CD4-positive, alpha-beta T cell (primary cell): ENCODE measurements at regions not wholly inside any gene's neighbourhood (a gene's known extent, or its start where the extent isn't known, plus 50 kb on each side); places are given as distances from the start of the nearest gene placed in this dataset.

ENCODE experiments used
- ATAC-seq: fragments of 200-7000 bp; cut with Tn5 transposase; one replicate; pipeline ENCODE4 v1.10.0; 2022; ENCODE audit warnings: mild to moderate bottlenecking; ENCODE audit not compliant: poor library complexity
- CTCF ChIA-PET: fragments of 350-600 bp; sonication (Branson Sonifier 250); formaldehyde crosslinking; loops from one replicate; lab custom pipeline; 2021; ENCODE audit warnings: antibody characterized with exemption, inconsistent platforms; lab: Charles Lee
- POLR2A ChIA-PET: fragments of 350-600 bp; sonication (Branson Sonifier 250); formaldehyde crosslinking; loops from one replicate; lab custom pipeline; 2021; ENCODE audit warnings: antibody characterized with exemption, inconsistent platforms; lab: Charles Lee
- DNase-seq, 14 experiments: peaks; one replicate each; pipeline ENCODE4 v3.0.0-alpha.2; 2013 to 2020; ENCODE audit warnings: mixed read lengths in 2 of 14
- H3K27ac ChIP-seq, 2 donors: one replicate each; pipeline versions ENCODE4 v1.5.1 to v1.7.0; 2013; ENCODE audit warnings: low read length in 2 of 2, low read depth in 1 of 2, mild to moderate bottlenecking in 1 of 2
- H3K27me3 ChIP-seq, 2 experiments: 1 replicate in 1 of 2; 2 replicates in 1 of 2; pipeline versions ENCODE4 v1.6.1 to v1.7.0; 2013; ENCODE audit warnings: low read length in 2 of 2, control low read depth in 1 of 2, mild to moderate bottlenecking in 1 of 2, moderate library complexity in 1 of 2; ENCODE audit not compliant: insufficient read depth in 2 of 2, control insufficient read depth in 1 of 2
- H3K36me3 ChIP-seq: one replicate; pipeline ENCODE4 v1.6.1; 2013; ENCODE audit warnings: low read length, control low read depth; ENCODE audit not compliant: insufficient read depth
- H3K4me1 ChIP-seq: one replicate; pipeline ENCODE4 v1.6.1; 2013; ENCODE audit warnings: low read length, control low read depth; ENCODE audit not compliant: insufficient read depth
- H3K4me3 ChIP-seq: one replicate; pipeline ENCODE4 v1.5.1; 2013; ENCODE audit warnings: mild to moderate bottlenecking, low read length, moderate library complexity
- H3K9me3 ChIP-seq, 2 experiments: 1 replicate in 1 of 2; 2 replicates in 1 of 2; pipeline versions ENCODE4 v1.6.1 to v1.7.0; 2013; ENCODE audit warnings: low read length in 2 of 2, mild to moderate bottlenecking in 2 of 2, control low read depth in 1 of 2, moderate library complexity in 1 of 2; ENCODE audit not compliant: control insufficient read depth in 1 of 2, insufficient read depth in 1 of 2
- H3K27ac Mint-ChIP-seq: one replicate; pipeline ENCODE4 v1.8.0; 2020; ENCODE audit warnings: mixed read lengths
- H3K27me3 Mint-ChIP-seq: one replicate; pipeline ENCODE4 v1.8.0; 2021; ENCODE audit warnings: mixed read lengths
- H3K36me3 Mint-ChIP-seq: one replicate; pipeline ENCODE4 v1.8.0; 2021; ENCODE audit warnings: low read depth, mixed read lengths
- H3K4me1 Mint-ChIP-seq: one replicate; pipeline ENCODE4 v1.8.0; 2021; ENCODE audit warnings: low read depth, mixed read lengths
- H3K4me3 Mint-ChIP-seq: one replicate; pipeline ENCODE4 v1.8.0; 2020; ENCODE audit warnings: mild to moderate bottlenecking, mixed read lengths
- H3K9me3 Mint-ChIP-seq: one replicate; pipeline ENCODE4 v1.8.0; 2020; ENCODE audit warnings: mixed read lengths
- intact Hi-C, 2 experiments: fragments of 100-400 bp; cut with DNase I in 1 of 2; cut with micrococcal nuclease in 1 of 2; formaldehyde crosslinking; loops; one replicate each; pipeline versions ENCODE4 v1.15.1 to v1.9.0; 2023 to 2025; cut with DNase I, micrococcal nuclease
- TF ChIP-seq, protein P1 (sequence below): fragments of 200-600 bp; IDR thresholded peaks from one replicate; pipeline ENCODE4 v1.8.0; 2022; ENCODE audit warnings: antibody characterized with exemption, mild to moderate bottlenecking

DNA sequence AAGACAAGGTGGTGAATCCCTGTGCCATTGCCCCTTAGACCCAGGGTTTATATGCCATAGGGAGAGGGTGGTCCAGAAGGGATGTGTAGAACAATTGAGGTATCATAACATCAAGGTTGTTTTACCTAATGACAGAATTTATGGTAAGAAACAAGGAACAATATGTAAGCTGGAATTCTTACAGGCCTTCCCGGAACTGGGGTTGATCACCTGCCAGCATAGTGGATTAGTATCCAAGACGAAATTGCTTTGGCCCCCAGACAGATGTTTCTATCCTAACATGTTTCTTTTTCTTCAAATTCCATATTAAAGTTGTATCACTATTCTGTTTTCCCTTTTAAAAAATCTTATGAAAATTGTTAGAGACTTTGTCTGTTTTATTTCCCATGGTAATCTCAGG lies 343.8 kb upstream of the ANO3 start:
- Mint-ChIP-seq H3K4me3 (no peak overlapping the region), H3K27ac (no peak overlapping the region), H3K4me1 (no peaks in the 10 kb centered on the region), H3K27me3 (no peaks in the 10 kb centered on the region), H3K36me3 (no peaks in the 10 kb centered on the region), H3K9me3 (peaks cover 3% of the 10 kb centered on the region)
- ATAC-seq = no peak
- Histone ChIP-seq H3K27me3 (no peaks in the 10 kb centered on the region), H3K4me1 (no peaks in the 10 kb centered on the region), H3K36me3 (no peaks in the 10 kb centered on the region), H3K27ac (no peak overlapping the region), H3K9me3 (peaks cover 0 to 5% of the 10 kb centered on the region in 2 experiments), H3K4me3 (no peak overlapping the region)
- TF ChIP-seq, protein P1, sequence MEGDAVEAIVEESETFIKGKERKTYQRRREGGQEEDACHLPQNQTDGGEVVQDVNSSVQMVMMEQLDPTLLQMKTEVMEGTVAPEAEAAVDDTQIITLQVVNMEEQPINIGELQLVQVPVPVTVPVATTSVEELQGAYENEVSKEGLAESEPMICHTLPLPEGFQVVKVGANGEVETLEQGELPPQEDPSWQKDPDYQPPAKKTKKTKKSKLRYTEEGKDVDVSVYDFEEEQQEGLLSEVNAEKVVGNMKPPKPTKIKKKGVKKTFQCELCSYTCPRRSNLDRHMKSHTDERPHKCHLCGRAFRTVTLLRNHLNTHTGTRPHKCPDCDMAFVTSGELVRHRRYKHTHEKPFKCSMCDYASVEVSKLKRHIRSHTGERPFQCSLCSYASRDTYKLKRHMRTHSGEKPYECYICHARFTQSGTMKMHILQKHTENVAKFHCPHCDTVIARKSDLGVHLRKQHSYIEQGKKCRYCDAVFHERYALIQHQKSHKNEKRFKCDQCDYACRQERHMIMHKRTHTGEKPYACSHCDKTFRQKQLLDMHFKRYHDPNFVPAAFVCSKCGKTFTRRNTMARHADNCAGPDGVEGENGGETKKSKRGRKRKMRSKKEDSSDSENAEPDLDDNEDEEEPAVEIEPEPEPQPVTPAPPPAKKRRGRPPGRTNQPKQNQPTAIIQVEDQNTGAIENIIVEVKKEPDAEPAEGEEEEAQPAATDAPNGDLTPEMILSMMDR = no peak
- POLR2A ChIA-PET = no interaction called here
- CTCF ChIA-PET = no interaction called here
- DNase-seq = no peak
- intact Hi-C loops = no loop called here

DNA sequence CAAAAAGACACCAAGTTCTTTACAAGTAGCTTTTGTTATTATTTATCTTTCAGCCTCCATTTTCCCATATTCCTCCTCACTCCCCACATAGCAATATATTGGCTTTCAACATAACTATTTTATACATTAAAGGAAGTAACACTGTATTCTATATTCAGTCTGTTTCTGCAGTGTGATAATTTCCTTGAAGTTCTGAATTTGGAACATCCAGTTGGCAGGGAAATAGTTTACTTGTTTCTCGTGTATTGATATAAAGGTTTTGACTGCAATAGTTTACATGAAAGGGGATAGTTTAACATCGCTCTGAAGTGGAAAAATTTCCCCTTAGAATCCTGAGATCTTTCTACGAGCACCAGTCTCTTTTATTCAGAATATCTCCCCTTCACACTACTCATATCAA lies 341.5 kb upstream of the ANO3 start:
- DNase-seq (no peak), ATAC-seq (no peak)
- intact Hi-C loops = no loop called here
- no peaks in the 10 kb centered on the region for H3K4me1 ChIP-seq
- peaks cover 3% of the 10 kb centered on the region for H3K9me3 Mint-ChIP-seq
- H3K27me3 Mint-ChIP-seq = no peaks in the 10 kb centered on the region
- no peak overlapping the region for H3K27ac Mint-ChIP-seq
- ChIA-PET POLR2A (interaction anchor here (0.6 kb wide), 1 partner anchor 1566 kb away, joined by 3 read pairs; no protein-coding TSS in a partner anchor), CTCF (no interaction called here)
- TF ChIP-seq, protein P1 = no peak
- H3K27me3 ChIP-seq = no peaks in the 10 kb centered on the region
- no peak overlapping the region for H3K4me3 Mint-ChIP-seq
- no peak overlapping the region for H3K4me3 ChIP-seq
- H3K4me1 Mint-ChIP-seq = no peaks in the 10 kb centered on the region
- no peaks in the 10 kb centered on the region for H3K36me3 Mint-ChIP-seq
- no peak overlapping the region for H3K27ac ChIP-seq
- H3K36me3 ChIP-seq = no peaks in the 10 kb centered on the region
- H3K9me3 ChIP-seq = peaks cover 6% of the 10 kb centered on the region in 2 experiments

DNA sequence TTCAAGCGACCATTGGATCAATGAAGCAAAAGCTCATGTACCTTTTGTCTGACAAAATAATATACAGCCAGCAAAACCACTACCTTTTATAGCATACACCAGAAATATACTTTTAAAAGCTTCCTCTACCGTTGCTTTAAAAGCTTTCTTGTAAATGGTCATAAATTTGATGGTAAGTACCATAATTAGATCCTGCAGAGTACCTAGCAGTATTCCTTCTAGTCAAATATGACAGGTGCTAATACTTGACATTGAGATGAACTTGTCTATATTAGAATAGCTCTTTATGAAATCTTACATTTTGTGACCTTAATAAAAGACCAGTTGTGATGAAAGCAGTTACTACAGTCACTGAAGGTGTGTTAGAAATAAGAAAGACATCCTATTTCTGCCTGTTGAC lies 340.5 kb upstream of the ANO3 start:
- ChIA-PET POLR2A (no interaction called here), CTCF (no interaction called here)
- no peaks in the 10 kb centered on the region for H3K36me3 ChIP-seq
- Mint-ChIP-seq H3K4me3 (no peak overlapping the region), H3K9me3 (peaks cover 3% of the 10 kb centered on the region), H3K4me1 (no peaks in the 10 kb centered on the region), H3K36me3 (no peaks in the 10 kb centered on the region), H3K27ac (no peak overlapping the region), H3K27me3 (no peaks in the 10 kb centered on the region)
- DNase-seq = no peak
- ATAC-seq = no peak
- no peaks in the 10 kb centered on the region for H3K27me3 ChIP-seq
- H3K4me1 ChIP-seq = no peaks in the 10 kb centered on the region
- H3K9me3 ChIP-seq = peaks cover 6 to 11% of the 10 kb centered on the region in 2 experiments
- TF ChIP-seq, protein P1 = no peak
- intact Hi-C loops = no loop called here
- no peak overlapping the region for H3K27ac ChIP-seq
- H3K4me3 ChIP-seq = no peak overlapping the region
